Esophagus muscularis mucosa (tissue), 4 donors: ENCODE measurements at regions not wholly inside any gene's neighbourhood (a gene's known extent, or its start where the extent isn't known, plus 50 kb on each side); places are given as distances from the start of the nearest gene placed in this dataset.

Source experiments
- DNase-seq: peaks from one replicate; pipeline ENCODE4 v3.0.0-alpha.2; 2017; ENCODE audit errors: extremely low spot score
- H3K27ac ChIP-seq, 4 donors: fragments of 200-600 bp; sonication (generic); replicated peaks in 1 of 4; 1 replicate in 3 of 4; 2 replicates in 1 of 4; pipeline ENCODE4 v1.5.1; 2016 to 2019; ENCODE audit warnings: mild to moderate bottlenecking in 1 of 4
- H3K27me3 ChIP-seq, 4 donors: fragments of 200-600 bp; sonication (generic); one replicate each; pipeline versions ENCODE4 v1.5.1 to v1.6.0; 2016 to 2019
- H3K36me3 ChIP-seq, 4 donors: fragments of 200-600 bp; sonication (generic); one replicate each; pipeline ENCODE4 v1.5.1; 2016 to 2019
- H3K4me1 ChIP-seq, 4 donors: fragments of 200-600 bp; sonication (generic); one replicate each; pipeline ENCODE4 v1.5.1; 2016 to 2019
- H3K4me3 ChIP-seq, 4 donors: fragments of 200-600 bp; sonication (generic); 1 replicate in 2 of 4; 2 replicates in 2 of 4; pipeline ENCODE4 v1.5.1; 2016 to 2019; ENCODE audit warnings: mild to moderate bottlenecking in 4 of 4, moderate library complexity in 1 of 4
- H3K9me3 ChIP-seq, 4 donors: fragments of 200-600 bp; sonication (generic); 1 replicate in 3 of 4; 2 replicates in 1 of 4; pipeline ENCODE4 v1.5.1; 2016 to 2019
- EP300 ChIP-seq: sonication (generic); formaldehyde crosslinking; IDR thresholded peaks from one replicate; pipeline ENCODE4 v1.6.1; 2017; ENCODE audit warnings: antibody characterized with exemption
- POLR2A ChIP-seq: fragments of 450-650 bp; IDR thresholded peaks from one replicate; pipeline ENCODE4 v1.6.1; 2017; ENCODE audit warnings: antibody characterized with exemption, moderate library complexity, mild to moderate bottlenecking, low read depth
- POLR2AphosphoS5 ChIP-seq, 2 donors: sonication (generic); formaldehyde crosslinking; IDR thresholded peaks; one replicate each; pipeline ENCODE4 v1.6.1; 2017; ENCODE audit warnings: antibody characterized with exemption in 2 of 2
- WGBS: methylation state at CpG from one replicate; pipeline ENCODE4 v1.1.5; 2018; 5-methylcytosine and 5-hydroxymethylcytosine counted together
- intact Hi-C: fragments of 100-400 bp; cut with DNase I; formaldehyde crosslinking; loops from one replicate; pipeline ENCODE4 v1.15.1; 2023
- TF ChIP-seq, protein P1 (sequence below), 3 experiments: fragments of 200-600 bp in 2 of 3; fragments of 450-650 bp in 1 of 3; sonication (generic) in 2 of 3; IDR thresholded peaks; one replicate each; pipeline ENCODE4 v1.5.1; 2017 to 2019; ENCODE audit warnings: antibody characterized with exemption in 3 of 3, mild to moderate bottlenecking in 2 of 3, moderate library complexity in 1 of 3

DNA sequence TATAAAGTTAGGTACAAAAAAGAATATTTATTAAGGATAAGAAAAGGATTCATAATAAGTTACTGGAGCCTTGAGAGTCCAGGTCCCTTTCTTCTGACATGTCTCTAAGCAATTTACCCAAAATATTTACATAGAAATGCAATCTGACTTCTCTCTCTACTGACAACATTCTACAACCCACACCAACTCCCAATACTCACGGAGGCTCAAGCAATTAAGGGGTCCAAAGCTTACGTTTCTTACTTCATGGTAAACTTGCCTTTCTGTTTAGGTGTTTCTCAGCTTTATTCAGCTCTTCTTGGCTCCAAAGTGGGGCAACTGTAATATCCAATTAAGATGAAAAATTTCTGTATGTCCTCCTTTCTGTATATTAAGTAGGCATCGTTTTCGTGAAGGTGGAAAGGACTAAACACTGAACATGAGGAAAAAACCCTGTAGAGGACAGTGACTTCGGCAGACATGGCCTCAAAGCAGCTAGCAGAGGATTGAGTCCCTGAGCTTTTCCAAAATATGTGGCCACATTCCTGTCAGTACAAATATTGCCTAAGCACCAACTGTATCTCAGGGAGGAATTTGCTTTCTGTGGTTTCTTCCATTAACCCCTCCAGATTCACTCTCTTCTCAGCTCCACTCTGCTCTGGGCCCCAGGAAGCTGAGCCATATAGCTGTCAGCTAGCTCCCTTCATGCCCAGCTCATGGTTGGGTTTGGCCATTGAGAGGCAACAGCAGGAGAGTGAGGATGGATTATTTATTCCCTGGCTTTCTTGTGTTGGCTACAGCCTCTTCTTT, 67.9 kb upstream of the GLS start:
- Histone ChIP-seq H3K27ac (no peak overlapping the region), H3K4me1 (peaks cover 0 to 11% (median 7%) of the 10 kb centered on the region in 4 donors), H3K9me3 (no peaks in the 10 kb centered on the region), H3K4me3 (no peak overlapping the region), H3K36me3 (no peaks in the 10 kb centered on the region), H3K27me3 (no peaks in the 10 kb centered on the region)
- TF ChIP-seq POLR2AphosphoS5 (IDR thresholded peaks at IDR 0.05) (no peak), EP300 (no peak), POLR2A (no peak)
- TF ChIP-seq, protein P1, sequence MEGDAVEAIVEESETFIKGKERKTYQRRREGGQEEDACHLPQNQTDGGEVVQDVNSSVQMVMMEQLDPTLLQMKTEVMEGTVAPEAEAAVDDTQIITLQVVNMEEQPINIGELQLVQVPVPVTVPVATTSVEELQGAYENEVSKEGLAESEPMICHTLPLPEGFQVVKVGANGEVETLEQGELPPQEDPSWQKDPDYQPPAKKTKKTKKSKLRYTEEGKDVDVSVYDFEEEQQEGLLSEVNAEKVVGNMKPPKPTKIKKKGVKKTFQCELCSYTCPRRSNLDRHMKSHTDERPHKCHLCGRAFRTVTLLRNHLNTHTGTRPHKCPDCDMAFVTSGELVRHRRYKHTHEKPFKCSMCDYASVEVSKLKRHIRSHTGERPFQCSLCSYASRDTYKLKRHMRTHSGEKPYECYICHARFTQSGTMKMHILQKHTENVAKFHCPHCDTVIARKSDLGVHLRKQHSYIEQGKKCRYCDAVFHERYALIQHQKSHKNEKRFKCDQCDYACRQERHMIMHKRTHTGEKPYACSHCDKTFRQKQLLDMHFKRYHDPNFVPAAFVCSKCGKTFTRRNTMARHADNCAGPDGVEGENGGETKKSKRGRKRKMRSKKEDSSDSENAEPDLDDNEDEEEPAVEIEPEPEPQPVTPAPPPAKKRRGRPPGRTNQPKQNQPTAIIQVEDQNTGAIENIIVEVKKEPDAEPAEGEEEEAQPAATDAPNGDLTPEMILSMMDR (IDR thresholded peaks at IDR 0.05) = no peak
- DNase-seq = no peak
- WGBS = 67% methylated on average over 5 of the region's 5 CpGs
- intact Hi-C loops = no loop called here

GRCh38 chr2:190815226-190815625, 65.4 kb upstream of the GLS start:
- WGBS = 90% methylated on average over 2 of the region's 2 CpGs
- DNase-seq = no peak
- no peak for TF ChIP-seq POLR2A
- no peak for TF ChIP-seq EP300
- TF ChIP-seq POLR2AphosphoS5 (IDR thresholded peaks at IDR 0.05) = no peak
- TF ChIP-seq, protein P1 (IDR thresholded peaks at IDR 0.05) = no peak
- Histone ChIP-seq H3K36me3 (no peaks in the 10 kb centered on the region), H3K27me3 (no peaks in the 10 kb centered on the region), H3K9me3 (no peaks in the 10 kb centered on the region), H3K27ac (no peak overlapping the region), H3K4me1 (peaks cover 12 to 25% (median 16%) of the 10 kb centered on the region in 4 donors), H3K4me3 (no peak overlapping the region)
- intact Hi-C loops = no loop called here

- intact Hi-C loops = no loop called here
- no peak overlapping the region for H3K4me3 ChIP-seq
- TF ChIP-seq POLR2AphosphoS5 (IDR thresholded peaks at IDR 0.05) (no peak), POLR2A (no peak), EP300 (no peak)
- TF ChIP-seq, protein P1 (IDR thresholded peaks at IDR 0.05) = no peak
- no peaks in the 10 kb centered on the region for H3K9me3 ChIP-seq
- no peak overlapping the region for H3K27ac ChIP-seq
- H3K27me3 ChIP-seq = no peaks in the 10 kb centered on the region
- no peak for DNase-seq
- peaks cover 12 to 29% (median 25%) of the 10 kb centered on the region in 4 donors for H3K4me1 ChIP-seq
- no peaks in the 10 kb centered on the region for H3K36me3 ChIP-seq
These were observed 63.5 kb upstream of the GLS start for GRCh38 chr2:190817082-190817481.

GRCh38 chr2:190819840-190820301, 60.8 kb upstream of the GLS start:
- 23% methylated on average over 3 of the region's 3 CpGs for WGBS
- no peaks in the 10 kb centered on the region for H3K27me3 ChIP-seq
- peaks cover 6 to 24% (median 22%) of the 10 kb centered on the region in 4 donors for H3K4me1 ChIP-seq
- intact Hi-C loops = no loop called here
- no peak overlapping the region for H3K4me3 ChIP-seq
- H3K27ac ChIP-seq = peak overlapping the region; percentile 0 to 43 (median 37)
- no peaks in the 10 kb centered on the region for H3K9me3 ChIP-seq
- no peaks in the 10 kb centered on the region for H3K36me3 ChIP-seq
- TF ChIP-seq POLR2AphosphoS5 (IDR thresholded peaks at IDR 0.05) (peak in 1 of 2 donors; percentile 68), POLR2A (no peak)
- no peak for DNase-seq

- intact Hi-C loops = no loop called here
- no peak overlapping the region for H3K4me3 ChIP-seq
- peaks cover 6 to 24% (median 22%) of the 10 kb centered on the region in 4 donors for H3K4me1 ChIP-seq
- H3K27me3 ChIP-seq = no peaks in the 10 kb centered on the region
- 48% methylated on average over 1 of the region's 1 CpG for WGBS
- H3K27ac ChIP-seq = peak overlapping the region in 1 of 4 donors; percentile 33
- TF ChIP-seq, protein P1 (IDR thresholded peaks at IDR 0.05) = no peak
- no peak for TF ChIP-seq POLR2AphosphoS5 (IDR thresholded peaks at IDR 0.05)
- TF ChIP-seq POLR2A = no peak
- TF ChIP-seq EP300 = no peak
- no peaks in the 10 kb centered on the region for H3K9me3 ChIP-seq
- DNase-seq = no peak
- H3K36me3 ChIP-seq = no peaks in the 10 kb centered on the region
These were observed 60.2 kb upstream of the GLS start for GRCh38 chr2:190820416-190820815.
